ENCODE measurements at regions not wholly inside any gene's neighbourhood (a gene's known extent, or its start where the extent isn't known, plus 50 kb on each side); places are given as distances from the start of the nearest gene placed in this dataset.

DNA sequence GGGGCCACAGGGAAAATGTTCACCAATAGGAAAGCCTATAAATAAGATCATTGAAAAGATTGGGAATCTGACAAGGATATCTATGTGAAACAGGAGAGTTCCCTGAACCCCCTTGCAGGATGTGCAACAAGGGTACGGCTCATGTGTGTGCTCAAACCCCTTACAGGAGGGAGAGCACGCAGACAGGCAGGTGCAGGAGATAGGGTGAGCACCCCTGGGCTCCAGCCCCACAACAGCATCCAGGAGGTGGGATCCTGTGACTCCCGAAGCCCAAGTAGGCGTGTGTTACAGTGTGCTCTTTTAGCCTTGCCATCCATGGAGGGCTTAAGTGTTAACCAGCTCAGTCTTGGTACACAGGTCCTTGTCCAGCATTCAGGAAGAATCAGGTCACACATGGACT is 204.2 kb downstream of the BMP7 start:
- TF ChIP-seq SUZ12 (IDR thresholded peaks at IDR 0.05) (no peak), L3MBTL2 (conservative IDR thresholded peaks at IDR 0.05) (no peak), BHLHE40 (IDR thresholded peaks at IDR 0.05; ENCODE audit: borderline replicate concordance) (no peak), TARDBP (IDR thresholded peaks at IDR 0.05) (no peak)

All from HEK293T (cell line).